Liver (tissue), 8 donors: ENCODE measurements at regions not wholly inside any gene's neighbourhood (a gene's known extent, or its start where the extent isn't known, plus 50 kb on each side); places are given as distances from the start of the nearest gene placed in this dataset.

Experiments
- DNase-seq: peaks from one replicate; pipeline ENCODE4 v3.0.0-alpha.2; 2017; ENCODE audit warnings: low spot score
- H3K27ac ChIP-seq, 2 donors: one replicate each; pipeline ENCODE4 v1.7.0; 2013; ENCODE audit warnings: inconsistent platforms in 2 of 2, low read length in 2 of 2, control low read depth in 1 of 2, low read depth in 1 of 2, mild to moderate bottlenecking in 1 of 2
- H3K27me3 ChIP-seq, 4 donors: one replicate each; pipeline versions ENCODE4 v1.6.1 to v1.7.0; 2013; ENCODE audit warnings: low read length in 3 of 4, inconsistent platforms in 1 of 4, mild to moderate bottlenecking in 1 of 4, moderate library complexity in 1 of 4; ENCODE audit not compliant: control insufficient read depth in 4 of 4, insufficient read depth in 4 of 4
- H3K36me3 ChIP-seq, 4 donors: one replicate each; pipeline versions ENCODE4 v1.6.1 to v1.7.0; 2013; ENCODE audit warnings: low read length in 3 of 4, mild to moderate bottlenecking in 3 of 4, low read depth in 1 of 4, moderate library complexity in 1 of 4; ENCODE audit not compliant: control insufficient read depth in 4 of 4, insufficient read depth in 3 of 4
- H3K4me1 ChIP-seq, 4 donors: one replicate each; pipeline versions ENCODE4 v1.6.1 to v1.7.0; 2013; ENCODE audit warnings: low read length in 3 of 4, mild to moderate bottlenecking in 3 of 4, moderate library complexity in 1 of 4; ENCODE audit not compliant: control insufficient read depth in 4 of 4, insufficient read depth in 4 of 4
- H3K4me3 ChIP-seq, 3 donors: one replicate each; pipeline versions ENCODE4 v1.6.1 to v1.7.0; 2013; ENCODE audit warnings: low read length in 3 of 3, control low read depth in 1 of 3, low read depth in 1 of 3, mild to moderate bottlenecking in 1 of 3
- H3K9ac ChIP-seq, 2 donors: one replicate each; pipeline ENCODE4 v1.7.0; 2013; ENCODE audit warnings: low read length in 2 of 2, mild to moderate bottlenecking in 2 of 2, moderate library complexity in 2 of 2, control low read depth in 1 of 2, low read depth in 1 of 2
- H3K9me3 ChIP-seq, 4 donors: one replicate each; pipeline versions ENCODE4 v1.6.1 to v1.7.0; 2013; ENCODE audit warnings: low read length in 3 of 4; ENCODE audit not compliant: control insufficient read depth in 4 of 4
- FOXA1 ChIP-seq: IDR thresholded peaks from 2 replicates; pipeline ENCODE4 v1.6.1; 2016; ENCODE audit warnings: antibody characterized with exemption
- GABPA ChIP-seq, 2 donors: IDR thresholded peaks in 1 of 2; conservative IDR thresholded peaks in 1 of 2; 2 replicates each; pipeline ENCODE4 v1.6.1; 2016; ENCODE audit warnings: antibody characterized with exemption in 2 of 2, mild to moderate bottlenecking in 1 of 2, moderate library complexity in 1 of 2
- HNF4A ChIP-seq, 2 donors: conservative IDR thresholded peaks; 2 replicates each; pipeline ENCODE4 v1.6.1; 2016; ENCODE audit warnings: antibody characterized with exemption in 2 of 2, mild to moderate bottlenecking in 2 of 2
- HNF4G ChIP-seq: IDR thresholded peaks from 2 replicates; pipeline ENCODE4 v1.6.1; 2016; ENCODE audit warnings: antibody characterized with exemption
- JUND ChIP-seq, 2 donors: IDR thresholded peaks; 2 replicates each; pipeline ENCODE4 v1.6.1; 2016; ENCODE audit warnings: antibody characterized with exemption in 2 of 2
- NR2F2 ChIP-seq: IDR thresholded peaks from 2 replicates; pipeline ENCODE4 v1.6.1; 2016; ENCODE audit warnings: antibody characterized with exemption
- SP1 ChIP-seq: IDR thresholded peaks from 2 replicates; pipeline ENCODE4 v1.6.1; 2018; ENCODE audit warnings: antibody characterized with exemption, mild to moderate bottlenecking
- TAF1 ChIP-seq: conservative IDR thresholded peaks from 2 replicates; pipeline ENCODE4 v1.6.1; 2016; ENCODE audit warnings: antibody characterized with exemption, mild to moderate bottlenecking
- YY1 ChIP-seq: IDR thresholded peaks from 2 replicates; pipeline ENCODE4 v1.6.1; 2016; ENCODE audit warnings: antibody characterized with exemption, mild to moderate bottlenecking
- WGBS: extraction: QIAGEN DNeasy Blood & Tissue Kit; methylation state at CpG from one replicate; pipeline ENCODE4 v1.1.7; 2013; 5-methylcytosine and 5-hydroxymethylcytosine counted together
- TF ChIP-seq, protein P1 (sequence below): IDR thresholded peaks from 2 replicates; pipeline ENCODE4 v1.6.1; 2016; ENCODE audit warnings: antibody characterized with exemption
- TF ChIP-seq, protein P2 (sequence below): IDR thresholded peaks from 2 replicates; pipeline ENCODE4 v1.6.1; 2016; ENCODE audit warnings: antibody characterized with exemption
- TF ChIP-seq, protein P3 (sequence below): fragments of 150-350 bp; IDR thresholded peaks from 2 replicates; pipeline ENCODE4 v1.5.1; 2017; ENCODE audit warnings: improper control_type of control experiment, low read depth, low read length; ENCODE audit not compliant: missing input control
- donor health status: healthy.
- donor health status: healthy.
- donor health status: healthy.
- donor health status: healthy.
- donor health status: healthy.

DNA sequence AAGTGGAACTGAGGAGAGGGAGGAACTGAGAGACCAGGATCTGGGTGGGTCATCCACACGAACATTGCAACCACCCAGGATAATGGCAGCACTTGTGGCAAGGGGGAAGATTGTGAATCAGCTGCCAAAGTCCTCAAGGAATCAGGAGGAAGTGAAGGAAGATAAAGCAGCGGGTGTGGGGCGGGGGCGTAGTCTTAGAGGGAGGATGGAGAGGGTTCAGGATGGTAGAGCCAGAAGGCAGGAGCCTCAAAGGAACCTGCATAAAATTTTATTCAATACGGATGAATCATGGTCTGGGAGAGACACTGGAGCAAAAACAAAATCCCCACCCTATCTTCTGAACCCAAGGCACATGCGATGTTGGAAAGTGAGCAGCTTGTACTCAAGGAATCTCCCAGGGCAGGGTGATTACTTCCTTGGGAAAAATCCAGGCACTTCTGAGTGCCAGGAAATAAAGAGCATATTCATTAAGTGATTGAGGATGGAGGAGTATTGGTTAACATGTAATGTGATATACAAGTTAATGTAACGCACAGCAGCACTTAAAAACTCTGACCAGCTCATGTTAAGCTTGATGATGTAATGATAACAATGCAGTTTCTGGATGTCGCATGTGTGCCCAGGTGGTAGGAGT, 82.0 kb upstream of the B3GAT2 start:
- no peak for TF ChIP-seq NR2F2
- TF ChIP-seq, protein P1, sequence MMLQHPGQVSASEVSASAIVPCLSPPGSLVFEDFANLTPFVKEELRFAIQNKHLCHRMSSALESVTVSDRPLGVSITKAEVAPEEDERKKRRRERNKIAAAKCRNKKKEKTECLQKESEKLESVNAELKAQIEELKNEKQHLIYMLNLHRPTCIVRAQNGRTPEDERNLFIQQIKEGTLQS = no peak
- TF ChIP-seq, protein P2, sequence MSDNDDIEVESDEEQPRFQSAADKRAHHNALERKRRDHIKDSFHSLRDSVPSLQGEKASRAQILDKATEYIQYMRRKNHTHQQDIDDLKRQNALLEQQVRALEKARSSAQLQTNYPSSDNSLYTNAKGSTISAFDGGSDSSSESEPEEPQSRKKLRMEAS = no peak
- no peak for TF ChIP-seq JUND (IDR thresholded peaks at IDR 0.05)
- no peak for TF ChIP-seq HNF4G
- TF ChIP-seq FOXA1 = no peak
- no peak for TF ChIP-seq TAF1
- no peak overlapping the region for H3K27ac ChIP-seq
- no peaks in the 10 kb centered on the region for H3K36me3 ChIP-seq
- 80% methylated on average over 8 of the region's 8 CpGs for WGBS
- no peak overlapping the region for H3K4me3 ChIP-seq
- no peaks in the 10 kb centered on the region for H3K4me1 ChIP-seq
- H3K9ac ChIP-seq = no peak overlapping the region
- no peaks in the 10 kb centered on the region for H3K9me3 ChIP-seq
- DNase-seq = no peak
- H3K27me3 ChIP-seq = no peaks in the 10 kb centered on the region

GRCh38 chr6:71040043-71040442, 83.2 kb upstream of the B3GAT2 start:
- Histone ChIP-seq H3K27ac (no peak overlapping the region), H3K9me3 (no peaks in the 10 kb centered on the region), H3K36me3 (no peaks in the 10 kb centered on the region), H3K4me3 (no peak overlapping the region), H3K9ac (no peak overlapping the region), H3K4me1 (no peaks in the 10 kb centered on the region), H3K27me3 (no peaks in the 10 kb centered on the region)
- WGBS = 88% methylated on average over 1 of the region's 1 CpG
- TF ChIP-seq, protein P2 = no peak
- TF ChIP-seq, protein P1 = no peak
- TF ChIP-seq HNF4A (conservative IDR thresholded peaks at IDR 0.05) (no peak), SP1 (no peak), JUND (IDR thresholded peaks at IDR 0.05) (no peak), TAF1 (no peak)
- TF ChIP-seq, protein P3, sequence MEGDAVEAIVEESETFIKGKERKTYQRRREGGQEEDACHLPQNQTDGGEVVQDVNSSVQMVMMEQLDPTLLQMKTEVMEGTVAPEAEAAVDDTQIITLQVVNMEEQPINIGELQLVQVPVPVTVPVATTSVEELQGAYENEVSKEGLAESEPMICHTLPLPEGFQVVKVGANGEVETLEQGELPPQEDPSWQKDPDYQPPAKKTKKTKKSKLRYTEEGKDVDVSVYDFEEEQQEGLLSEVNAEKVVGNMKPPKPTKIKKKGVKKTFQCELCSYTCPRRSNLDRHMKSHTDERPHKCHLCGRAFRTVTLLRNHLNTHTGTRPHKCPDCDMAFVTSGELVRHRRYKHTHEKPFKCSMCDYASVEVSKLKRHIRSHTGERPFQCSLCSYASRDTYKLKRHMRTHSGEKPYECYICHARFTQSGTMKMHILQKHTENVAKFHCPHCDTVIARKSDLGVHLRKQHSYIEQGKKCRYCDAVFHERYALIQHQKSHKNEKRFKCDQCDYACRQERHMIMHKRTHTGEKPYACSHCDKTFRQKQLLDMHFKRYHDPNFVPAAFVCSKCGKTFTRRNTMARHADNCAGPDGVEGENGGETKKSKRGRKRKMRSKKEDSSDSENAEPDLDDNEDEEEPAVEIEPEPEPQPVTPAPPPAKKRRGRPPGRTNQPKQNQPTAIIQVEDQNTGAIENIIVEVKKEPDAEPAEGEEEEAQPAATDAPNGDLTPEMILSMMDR = no peak
- no peak for DNase-seq

DNA sequence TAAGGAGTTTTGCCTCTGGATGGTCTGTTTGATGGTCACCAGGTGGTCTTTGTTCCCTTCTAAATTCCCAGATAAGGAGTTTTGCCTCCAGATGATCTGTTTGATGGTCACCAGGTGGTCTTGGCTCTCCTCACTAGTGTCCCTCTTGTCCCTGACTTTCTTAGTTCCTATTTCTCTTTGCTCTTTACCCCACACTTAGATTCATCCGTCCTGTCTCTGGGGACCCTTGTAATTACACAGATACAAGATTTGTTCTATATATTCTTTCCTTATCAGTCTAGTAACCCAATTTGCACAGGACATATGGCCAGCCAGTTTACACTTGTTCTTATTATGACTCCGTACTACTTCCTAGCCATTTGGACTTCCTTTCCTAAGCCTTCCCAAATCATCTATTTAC, 84.0 kb upstream of the B3GAT2 start:
- 78% methylated on average over 2 of the region's 2 CpGs for WGBS
- Histone ChIP-seq H3K27ac (no peak overlapping the region), H3K4me1 (no peaks in the 10 kb centered on the region), H3K4me3 (no peak overlapping the region), H3K9ac (no peak overlapping the region), H3K9me3 (no peaks in the 10 kb centered on the region), H3K36me3 (no peaks in the 10 kb centered on the region), H3K27me3 (no peaks in the 10 kb centered on the region)
- DNase-seq = no peak
- TF ChIP-seq, protein P2 = no peak
- TF ChIP-seq, protein P1 = no peak
- TF ChIP-seq SP1 (no peak), GABPA (IDR thresholded peaks at IDR 0.05 in 1 of 2, conservative IDR thresholded peaks at IDR 0.05 in 1 of 2) (no peak), HNF4A (conservative IDR thresholded peaks at IDR 0.05) (no peak), FOXA1 (no peak), YY1 (no peak)
